Upper lobe of left lung (tissue), 6 donors: ENCODE measurements at regions not wholly inside any gene's neighbourhood (a gene's known extent, or its start where the extent isn't known, plus 50 kb on each side); places are given as distances from the start of the nearest gene placed in this dataset.
A peak's percentile ranks its signal among the peaks of the same experiment; 100 is the strongest.
"Not testable (repeated sequence)": the region's sequence is repeated elsewhere in the genome, so short reads cannot be mapped to it uniquely, and the experiment has no call there.

ENCODE experiments used
- ATAC-seq, 2 donors: fragments of 200-7000 bp; cut with Tn5 transposase; one replicate each; pipeline ENCODE4 v1.9.1; 2022; ENCODE audit warnings: mild to moderate bottlenecking in 2 of 2, moderate library complexity in 2 of 2; ENCODE audit not compliant: low FRiP score in 2 of 2
- DNase-seq, 2 donors: peaks; one replicate each; pipeline ENCODE4 v3.0.0-alpha.2; 2019 to 2020
- H3K27ac ChIP-seq, 4 donors: fragments of 200-600 bp; sonication (generic); one replicate each; pipeline ENCODE4 v1.5.1; 2016 to 2019
- H3K27me3 ChIP-seq, 4 donors: fragments of 200-600 bp; sonication (generic); one replicate each; pipeline ENCODE4 v1.5.1; 2017 to 2019
- H3K36me3 ChIP-seq, 4 donors: fragments of 200-600 bp; sonication (generic); one replicate each; pipeline ENCODE4 v1.5.1; 2016 to 2019
- H3K4me1 ChIP-seq, 4 donors: fragments of 200-600 bp; sonication (generic); one replicate each; pipeline ENCODE4 v1.5.1; 2018 to 2019
- H3K4me3 ChIP-seq, 4 donors: fragments of 200-600 bp; sonication (generic); one replicate each; pipeline ENCODE4 v1.5.1; 2017 to 2019; ENCODE audit warnings: mild to moderate bottlenecking in 2 of 4, moderate library complexity in 1 of 4
- H3K9me3 ChIP-seq, 4 donors: fragments of 200-600 bp; sonication (generic); one replicate each; pipeline ENCODE4 v1.5.1; 2018 to 2019
- WGBS, 2 donors: methylation state at CpG; one replicate each; pipeline ENCODE4 v1.1.5; 2017 to 2018; 5-methylcytosine and 5-hydroxymethylcytosine counted together
- donor health status: DM: no; HTN: no; CAD: no; lungs with moderate emphysema.
- donor health status: DM: no; HTN: yes; CAD: no; lungs with severe emphysema.

- not testable (repeated sequence) for H3K27ac ChIP-seq, ATAC-seq, H3K4me3 ChIP-seq, H3K36me3 ChIP-seq, H3K4me1 ChIP-seq, H3K9me3 ChIP-seq, DNase-seq, H3K27me3 ChIP-seq
- WGBS, 2 donors: 67 to 83% methylated on average over 1 of the region's 3 CpGs
Observed at GRCh38 chr7:55707410-55707809, 135.1 kb upstream of the VOPP1 start.

GRCh38 chr7:55706451-55707195 is 134.3 kb upstream of the VOPP1 start:
- not testable (repeated sequence) for DNase-seq, ATAC-seq, H3K27ac ChIP-seq, H3K27me3 ChIP-seq, H3K36me3 ChIP-seq, H3K9me3 ChIP-seq, H3K4me3 ChIP-seq, H3K4me1 ChIP-seq
- WGBS, 2 donors: 81 to 94% methylated on average over 4 to 5 of the region's 5 CpGs

GRCh38 chr7:55705728-55706450 is 133.6 kb upstream of the VOPP1 start:
- ATAC-seq, H3K27ac ChIP-seq, H3K4me3 ChIP-seq, DNase-seq, H3K36me3 ChIP-seq, H3K4me1 ChIP-seq, H3K27me3 ChIP-seq, H3K9me3 ChIP-seq: not testable (repeated sequence)
- 79 to 89% methylated on average over 5 of the region's 5 CpGs for WGBS, 2 donors

- H3K27ac ChIP-seq, H3K9me3 ChIP-seq, DNase-seq, H3K36me3 ChIP-seq, H3K4me3 ChIP-seq, ATAC-seq, H3K27me3 ChIP-seq, H3K4me1 ChIP-seq: not testable (repeated sequence)
- WGBS, 2 donors: 84% methylated on average over 6 of the region's 6 CpGs
Observed at GRCh38 chr7:55702831-55703230, 130.5 kb upstream of the VOPP1 start.

- H3K36me3 ChIP-seq, H3K9me3 ChIP-seq, H3K4me3 ChIP-seq, H3K27me3 ChIP-seq, H3K4me1 ChIP-seq, H3K27ac ChIP-seq, ATAC-seq, DNase-seq: not testable (repeated sequence)
- WGBS, 2 donors: 79 to 96% methylated on average over 4 to 5 of the region's 5 CpGs
Observed at GRCh38 chr7:55699450-55699842, 127.1 kb upstream of the VOPP1 start.

GRCh38 chr7:55698607-55699449 is 126.5 kb upstream of the VOPP1 start:
- H3K36me3 ChIP-seq, H3K9me3 ChIP-seq, H3K27ac ChIP-seq, H3K4me1 ChIP-seq, ATAC-seq, H3K4me3 ChIP-seq, H3K27me3 ChIP-seq, DNase-seq: not testable (repeated sequence)
- 58 to 74% methylated on average over 9 to 14 of the region's 14 CpGs for WGBS, 2 donors

- not testable (repeated sequence) for DNase-seq, H3K9me3 ChIP-seq, H3K4me3 ChIP-seq, H3K4me1 ChIP-seq, H3K27me3 ChIP-seq, H3K27ac ChIP-seq, H3K36me3 ChIP-seq
- 45 to 59% methylated on average over 5 of the region's 6 CpGs for WGBS, 2 donors
- ATAC-seq: peak in 1 of 2 donors; percentile 59
Observed at GRCh38 chr7:55695893-55696701, 123.8 kb upstream of the VOPP1 start.

GRCh38 chr7:55694484-55694883 is 122.2 kb upstream of the VOPP1 start:
- DNase-seq, H3K36me3 ChIP-seq, H3K27me3 ChIP-seq, ATAC-seq, H3K4me3 ChIP-seq, H3K9me3 ChIP-seq, H3K4me1 ChIP-seq, H3K27ac ChIP-seq: not testable (repeated sequence)
- 65 to 66% methylated on average over 3 to 5 of the region's 5 CpGs for WGBS, 2 donors
